Fibroblast of lung (primary cell): ENCODE measurements at regions not wholly inside any gene's neighbourhood (a gene's known extent, or its start where the extent isn't known, plus 50 kb on each side); places are given as distances from the start of the nearest gene placed in this dataset.

Experiments used
- DNase-seq, 2 donors: peaks; one replicate each; pipeline versions ENCODE4 v3.0.0 to v3.0.0-alpha.2; 2010; ENCODE audit warnings: low read depth in 2 of 2
- H2AFZ ChIP-seq: 2 replicates; pipeline ENCODE4 v1.5.1; 2012; ENCODE audit warnings: low read length, control low read depth, inconsistent platforms
- H3K27ac ChIP-seq: 2 replicates; pipeline ENCODE4 v1.5.1; 2011; ENCODE audit warnings: low read length, control low read depth; ENCODE audit not compliant: insufficient read depth
- H3K27me3 ChIP-seq: 2 replicates; pipeline ENCODE4 v1.5.1; 2011; ENCODE audit warnings: mild to moderate bottlenecking, low read length; ENCODE audit not compliant: control insufficient read depth, insufficient read depth
- H3K36me3 ChIP-seq: 2 replicates; pipeline ENCODE4 v1.5.1; 2011; ENCODE audit warnings: low read length; ENCODE audit not compliant: control insufficient read depth, insufficient read depth
- H3K4me1 ChIP-seq: 2 replicates; pipeline ENCODE4 v1.5.1; 2011; ENCODE audit warnings: low read length; ENCODE audit not compliant: control insufficient read depth, insufficient read depth; ENCODE audit errors: extremely low read depth
- H3K4me2 ChIP-seq: 2 replicates; pipeline ENCODE4 v1.5.1; 2011; ENCODE audit warnings: low read length, control low read depth; ENCODE audit not compliant: insufficient read depth; ENCODE audit errors: extremely low read depth
- H3K4me3 ChIP-seq, 4 experiments: fragments of 200-600 bp in 1 of 4; sonication (generic) in 1 of 4; replicated peaks in 1 of 4; 2 replicates each; pipeline ENCODE4 v1.5.1; 2011 to 2016; ENCODE audit warnings: low read length in 4 of 4, low read depth in 3 of 4, mild to moderate bottlenecking in 3 of 4, control low read depth in 2 of 4, inconsistent platforms in 1 of 4, mixed read lengths in 1 of 4; ENCODE audit not compliant: insufficient read depth in 1 of 4; ENCODE audit errors: control extremely low read depth in 1 of 4
- H3K79me2 ChIP-seq: 2 replicates; pipeline ENCODE4 v1.5.1; 2012; ENCODE audit warnings: mild to moderate bottlenecking, low read length, inconsistent platforms; ENCODE audit not compliant: control insufficient read depth, insufficient read depth
- H3K9ac ChIP-seq: 2 replicates; pipeline ENCODE4 v1.5.1; 2011; ENCODE audit warnings: mild to moderate bottlenecking, low read length, control low read depth; ENCODE audit not compliant: insufficient read depth
- H3K9me3 ChIP-seq: 2 replicates; pipeline ENCODE4 v1.5.1; 2012; ENCODE audit warnings: low read depth, low read length; ENCODE audit not compliant: control insufficient read depth, insufficient read depth
- H4K20me1 ChIP-seq: 2 replicates; pipeline ENCODE4 v1.5.1; 2011; ENCODE audit warnings: low read length; ENCODE audit not compliant: control insufficient read depth, insufficient read depth; ENCODE audit errors: extremely low read depth
- CTCF ChIP-seq, 2 donors: IDR thresholded peaks in 1 of 2; conservative IDR thresholded peaks in 1 of 2; 1 replicate in 1 of 2; 2 replicates in 1 of 2; pipeline ENCODE4 v1.5.1; 2011 to 2012; ENCODE audit warnings: low read length in 2 of 2, control low read depth in 1 of 2, inconsistent platforms in 1 of 2, low read depth in 1 of 2, mild to moderate bottlenecking in 1 of 2
- EZH2 ChIP-seq: IDR thresholded peaks from 2 replicates; pipeline ENCODE4 v1.5.1; 2012; ENCODE audit warnings: low read length, control low read depth, mild to moderate bottlenecking; ENCODE audit errors: missing control alignments

DNA sequence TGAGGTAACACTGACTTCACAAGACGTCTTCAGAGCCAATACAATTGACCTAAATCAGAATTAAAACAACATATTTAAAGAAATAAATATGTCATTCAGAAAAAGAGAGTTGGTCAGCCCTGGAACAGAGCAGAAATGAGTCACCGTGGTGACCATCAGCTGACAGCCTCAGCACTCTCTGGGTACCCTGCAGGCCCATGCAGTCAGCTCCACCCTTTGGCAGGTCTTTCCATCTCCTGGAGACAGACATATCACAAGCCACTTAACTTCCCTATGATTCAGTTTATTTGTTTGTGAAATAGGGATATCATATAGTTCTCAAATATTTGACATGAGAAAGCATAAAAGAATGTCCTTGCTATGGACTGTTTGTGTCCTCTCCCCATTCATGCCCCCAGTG, 151.6 kb upstream of the MEF2C start:
- DNase-seq, result peak; percentile 24 to 35
- no peaks in the 10 kb centered on the region for H3K27me3 ChIP-seq
- no peaks in the 10 kb centered on the region for H3K4me1 ChIP-seq
- H3K9me3 ChIP-seq, result no peaks in the 10 kb centered on the region
- no peak overlapping the region for H2AFZ ChIP-seq
- H3K4me3 ChIP-seq, result no peak overlapping the region
- no peak for TF ChIP-seq EZH2
- TF ChIP-seq CTCF (conservative IDR thresholded peaks at IDR 0.05 in 1 of 2, IDR thresholded peaks at IDR 0.05 in 1 of 2; ENCODE audit: low read depth in 1 of 2, low read length in 2 of 2), result no peak
- H3K79me2 ChIP-seq, result no peaks in the 10 kb centered on the region
- no peaks in the 10 kb centered on the region for H3K36me3 ChIP-seq
- no peak overlapping the region for H3K9ac ChIP-seq
- no peak overlapping the region for H3K27ac ChIP-seq
- H3K4me2 ChIP-seq, result no peak overlapping the region
- no peaks in the 10 kb centered on the region for H4K20me1 ChIP-seq

DNA sequence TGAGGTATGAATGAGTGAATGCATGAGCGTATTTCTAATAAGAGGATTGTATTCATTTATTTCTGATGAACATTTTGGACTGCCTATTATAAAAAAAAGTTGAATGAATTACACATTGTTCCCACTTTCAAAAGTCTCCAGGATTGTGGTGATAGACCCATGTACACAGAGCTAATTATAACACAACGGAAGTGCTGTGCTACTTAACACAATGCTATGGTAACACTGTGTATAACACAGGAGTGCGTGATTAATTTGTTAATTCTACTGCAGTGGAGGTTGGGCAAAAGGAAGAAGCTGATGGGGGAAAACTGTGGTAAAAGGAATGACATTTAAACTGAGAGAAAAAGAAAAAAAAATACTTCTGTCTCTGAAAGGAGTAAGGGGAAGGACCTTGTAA, 147.8 kb upstream of the MEF2C start:
- Histone ChIP-seq H3K4me3 (no peak overlapping the region), H3K4me1 (no peaks in the 10 kb centered on the region), H2AFZ (no peak overlapping the region), H4K20me1 (no peaks in the 10 kb centered on the region), H3K9ac (no peak overlapping the region), H3K36me3 (no peaks in the 10 kb centered on the region), H3K4me2 (no peak overlapping the region), H3K27me3 (no peaks in the 10 kb centered on the region), H3K79me2 (no peaks in the 10 kb centered on the region), H3K27ac (no peak overlapping the region), H3K9me3 (no peaks in the 10 kb centered on the region)
- DNase-seq, result no peak
- TF ChIP-seq EZH2, result no peak
- no peak for TF ChIP-seq CTCF (conservative IDR thresholded peaks at IDR 0.05 in 1 of 2, IDR thresholded peaks at IDR 0.05 in 1 of 2; ENCODE audit: low read depth in 1 of 2, low read length in 2 of 2)

- no peaks in the 10 kb centered on the region for H4K20me1 ChIP-seq
- no peaks in the 10 kb centered on the region for H3K4me1 ChIP-seq
- no peaks in the 10 kb centered on the region for H3K27me3 ChIP-seq
- H3K4me2 ChIP-seq, result no peak overlapping the region
- H3K9ac ChIP-seq, result no peak overlapping the region
- peak in 1 of 2 donors; percentile 75 for DNase-seq
- no peaks in the 10 kb centered on the region for H3K79me2 ChIP-seq
- H3K36me3 ChIP-seq, result no peaks in the 10 kb centered on the region
- no peak for TF ChIP-seq CTCF (conservative IDR thresholded peaks at IDR 0.05 in 1 of 2, IDR thresholded peaks at IDR 0.05 in 1 of 2; ENCODE audit: low read depth in 1 of 2, low read length in 2 of 2)
- TF ChIP-seq EZH2, result no peak
- no peak overlapping the region for H2AFZ ChIP-seq
- H3K4me3 ChIP-seq, result no peak overlapping the region
- H3K9me3 ChIP-seq, result no peaks in the 10 kb centered on the region
- H3K27ac ChIP-seq, result no peak overlapping the region
These were observed 145.8 kb upstream of the MEF2C start for GRCh38 chr5:89028595-89029285.
